ENCODE measurements at regions not wholly inside any gene's neighbourhood (a gene's known extent, or its start where the extent isn't known, plus 50 kb on each side); places are given as distances from the start of the nearest gene placed in this dataset.

GRCh38 chr19:30222428-30222873 is 149.7 kb upstream of the ZNF536 start:
- TF ChIP-seq CTCF (IDR thresholded peaks at IDR 0.05) (peak; percentile 90), ZFX (IDR thresholded peaks at IDR 0.05; ENCODE audit: borderline replicate concordance) (no peak)
